ENCODE measurements at regions not wholly inside any gene's neighbourhood (a gene's known extent, or its start where the extent isn't known, plus 50 kb on each side); places are given as distances from the start of the nearest gene placed in this dataset.

GRCh38 chr11:97069160-97069559, 679.3 kb downstream of the JRKL start:
- Histone ChIP-seq H3K23me2 (ENCODE audit: insufficient read length, low read depth, low read length, poor library complexity, severe bottlenecking) (no peaks in the 10 kb centered on the region), H2BK5ac (ENCODE audit: insufficient read length, low read length) (no peak overlapping the region), H3K4ac (ENCODE audit: low read depth, low read length) (no peak overlapping the region), H3K4me2 (ENCODE audit: insufficient read depth, insufficient read length, low read length) (no peak overlapping the region), H3K27ac (ENCODE audit: insufficient read length, low read depth, low read length) (no peak overlapping the region), H2AK5ac (ENCODE audit: insufficient read length, low read length) (no peak overlapping the region), H3T11ph (ENCODE audit: low read length) (no peak overlapping the region), H2BK12ac (ENCODE audit: insufficient read length, low read depth, low read length) (no peak overlapping the region), H3K4me1 (ENCODE audit: insufficient read depth, low read length) (no peaks in the 10 kb centered on the region), H2BK20ac (ENCODE audit: low read depth, low read length, poor library complexity, severe bottlenecking) (no peak overlapping the region), H3K14ac (ENCODE audit: insufficient read depth, low read length) (no peak overlapping the region), H3K18ac (ENCODE audit: insufficient read length, low read depth, low read length) (no peak overlapping the region), H4K91ac (ENCODE audit: insufficient read length, low read depth, low read length) (no peak overlapping the region), H2AFZ (ENCODE audit: low read length) (no peak overlapping the region), H2BK120ac (ENCODE audit: low read depth, low read length, poor library complexity, severe bottlenecking) (no peak overlapping the region), H3K9me3 (ENCODE audit: control insufficient read depth, low read depth, low read length) (no peaks in the 10 kb centered on the region), H4K5ac (ENCODE audit: insufficient read length, low read depth, low read length) (no peak overlapping the region), H3K23ac (ENCODE audit: insufficient read length, low read depth, low read length) (no peak overlapping the region), H3K79me1 (ENCODE audit: insufficient read depth, low read depth, low read length, poor library complexity, severe bottlenecking) (no peaks in the 10 kb centered on the region), H4K20me1 (ENCODE audit: control insufficient read depth, insufficient read depth, insufficient read length) (no peaks in the 10 kb centered on the region), H3K79me2 (ENCODE audit: insufficient read depth, low read length) (no peaks in the 10 kb centered on the region), H3K9ac (ENCODE audit: extremely low read depth, insufficient read length, low read length) (no peak overlapping the region), H2BK15ac (ENCODE audit: low read depth, low read length) (no peak overlapping the region), H3K56ac (ENCODE audit: insufficient read length, low read depth, low read length) (no peak overlapping the region), H3K27me3 (ENCODE audit: insufficient read depth, low read length) (no peaks in the 10 kb centered on the region), H4K8ac (replicated peaks; ENCODE audit: insufficient read length, low read depth, low read length) (no peak overlapping the region)
- no peak for TF ChIP-seq CTCF (conservative IDR thresholded peaks at IDR 0.05)
- Mint-ChIP-seq H3K4me3 (no peak overlapping the region), H3K27ac (no peak overlapping the region), H3K36me3 (ENCODE audit: insufficient read depth in 1 of 3, low read depth in 3 of 3) (peaks cover 4 to 16% (median 15%) of the 10 kb centered on the region in 3 experiments; a peak in 5 of 7 replicates), H3K27me3 (ENCODE audit: low read depth) (no peaks in the 10 kb centered on the region; the same call in 1 of the 2 replicates), H3K4me1 (no peaks in the 10 kb centered on the region), H3K9me3 (peaks cover 22% of the 10 kb centered on the region in 2 experiments)
- no CpG with 5 or more reads among the region's 3 CpGs for WGBS (ENCODE audit: extremely low coverage, insufficient read length, low lambda C conversion rate)
- no peak for DNase-seq
